H1 (cell line): ENCODE measurements at regions not wholly inside any gene's neighbourhood (a gene's known extent, or its start where the extent isn't known, plus 50 kb on each side); places are given as distances from the start of the nearest gene placed in this dataset.

Experiments used
- CTCF ChIA-PET: fragments of 300-600 bp; sonication (Branson Sonifier 250); formaldehyde crosslinking; loops from one replicate; lab custom pipeline; 2021; ENCODE audit not compliant: partially characterized antibody; lab: Charles Lee
- POLR2A ChIA-PET: fragments of 300-600 bp; sonication (Branson Sonifier 250); formaldehyde crosslinking; loops from one replicate; lab custom pipeline; 2021; ENCODE audit warnings: inconsistent platforms; ENCODE audit not compliant: partially characterized antibody; lab: Charles Lee
- DNase-seq, 2 experiments: peaks; one replicate each; pipeline versions ENCODE4 v3.0.0 to v3.0.0-alpha.2; 2010 to 2022; ENCODE audit warnings: low spot score in 2 of 2, low read depth in 1 of 2, mixed read lengths in 1 of 2
- FAIRE-seq: peaks from 2 replicates; lab custom pipeline; 2011; peaks lifted over from hg19 to GRCh38; lab: Jason Lieb, UNC
- H2AFZ ChIP-seq: 2 replicates; pipeline ENCODE4 v1.8.1; 2012; ENCODE audit warnings: low read length, inconsistent platforms
- H2AK5ac ChIP-seq: 2 replicates; pipeline ENCODE4 v1.6.1; 2013; ENCODE audit warnings: low read depth, low read length
- H2BK120ac ChIP-seq: replicated peaks from 2 replicates; pipeline ENCODE3; 2013; ENCODE audit warnings: low read depth, low read length, inconsistent platforms
- H2BK12ac ChIP-seq: 2 replicates; pipeline ENCODE4 v1.6.1; 2013; ENCODE audit warnings: low read depth, low read length
- H2BK15ac ChIP-seq: 2 replicates; pipeline ENCODE4 v1.6.1; 2013; ENCODE audit warnings: low read length
- H2BK20ac ChIP-seq: 2 replicates; pipeline ENCODE4 v1.6.1; 2013; ENCODE audit warnings: low read length
- H2BK5ac ChIP-seq: 2 replicates; pipeline ENCODE4 v1.6.1; 2013; ENCODE audit warnings: low read depth, low read length
- H3K14ac ChIP-seq: 2 replicates; pipeline ENCODE4 v1.6.1; 2013; ENCODE audit warnings: inconsistent platforms; ENCODE audit not compliant: insufficient read length
- H3K18ac ChIP-seq: 2 replicates; pipeline ENCODE4 v1.6.1; 2013; ENCODE audit warnings: low read length; ENCODE audit errors: extremely low read depth
- H3K23ac ChIP-seq: 2 replicates; pipeline ENCODE4 v1.6.1; 2013; ENCODE audit warnings: inconsistent platforms; ENCODE audit not compliant: insufficient read length
- H3K23me2 ChIP-seq: 2 replicates; pipeline ENCODE4 v1.6.1; 2013; ENCODE audit warnings: low read depth, low read length
- H3K27ac ChIP-seq: 2 replicates; pipeline ENCODE4 v1.6.1; 2011; ENCODE audit warnings: low read depth, low read length, inconsistent platforms
- H3K27me3 ChIP-seq, 4 experiments: replicated peaks in 1 of 4; 1 replicate in 1 of 4; 2 replicates in 3 of 4; pipeline versions ENCODE4 v1.6.1 to v1.8.1; 2011 to 2013; ENCODE audit warnings: low read length in 3 of 4, mild to moderate bottlenecking in 3 of 4, inconsistent platforms in 2 of 4, mixed read lengths in 2 of 4, moderate library complexity in 1 of 4; ENCODE audit not compliant: control insufficient read depth in 3 of 4, insufficient read depth in 3 of 4; ENCODE audit errors: extremely low read depth in 1 of 4
- H3K36me3 ChIP-seq, 4 experiments: 2 replicates each; pipeline versions ENCODE4 v1.6.1 to v1.8.1; 2011 to 2013; ENCODE audit warnings: mild to moderate bottlenecking in 4 of 4, low read length in 3 of 4, moderate library complexity in 2 of 4, control low read depth in 1 of 4, inconsistent platforms in 1 of 4; ENCODE audit not compliant: insufficient read depth in 4 of 4, control insufficient read depth in 2 of 4
- H3K4ac ChIP-seq: replicated peaks from 2 replicates; pipeline ENCODE3; 2013; ENCODE audit warnings: low read length, low read depth, mixed read lengths, inconsistent platforms; ENCODE audit not compliant: insufficient read length
- H3K4me1 ChIP-seq, 4 experiments: replicated peaks in 1 of 4; 1 replicate in 1 of 4; 2 replicates in 3 of 4; pipeline versions ENCODE4 v1.6.1 to v1.8.1; 2011 to 2013; ENCODE audit warnings: low read length in 3 of 4, inconsistent platforms in 2 of 4, mixed read lengths in 1 of 4; ENCODE audit not compliant: insufficient read depth in 4 of 4, control insufficient read depth in 3 of 4
- H3K4me2 ChIP-seq, 2 experiments: 2 replicates each; pipeline versions ENCODE4 v1.6.1 to v1.8.1; 2011 to 2013; ENCODE audit warnings: low read depth in 2 of 2, low read length in 2 of 2, control low read depth in 1 of 2, inconsistent platforms in 1 of 2, mild to moderate bottlenecking in 1 of 2; ENCODE audit not compliant: insufficient read depth in 1 of 2
- H3K4me3 ChIP-seq, 4 experiments: fragments of 200-600, 300-600 bp in 1 of 4; sonication (generic), shearing (Covaris generic), sonication (Bioruptor Twin) in 1 of 4; 2 replicates each; pipeline versions ENCODE4 v1.5.1 to v1.8.1; 2011 to 2016; ENCODE audit warnings: low read length in 4 of 4, low read depth in 3 of 4, control low read depth in 2 of 4, inconsistent platforms in 2 of 4, mild to moderate bottlenecking in 2 of 4, mixed read lengths in 1 of 4, moderate library complexity in 1 of 4; ENCODE audit not compliant: insufficient read depth in 2 of 4; ENCODE audit errors: extremely low read depth in 1 of 4
- H3K56ac ChIP-seq: replicated peaks from 2 replicates; pipeline ENCODE3; 2013; ENCODE audit warnings: low read depth, mild to moderate bottlenecking, mixed read lengths, low read length, inconsistent platforms; ENCODE audit not compliant: insufficient read length
- H3K79me1 ChIP-seq: 2 replicates; pipeline ENCODE4 v1.6.1; 2013; ENCODE audit warnings: low read depth, low read length, control low read depth
- H3K79me2 ChIP-seq, 2 experiments: 2 replicates each; pipeline versions ENCODE4 v1.6.1 to v1.8.1; 2012 to 2013; ENCODE audit warnings: low read length in 2 of 2, mild to moderate bottlenecking in 2 of 2, inconsistent platforms in 1 of 2; ENCODE audit not compliant: insufficient read depth in 2 of 2, control insufficient read depth in 1 of 2
- H3K9ac ChIP-seq, 4 experiments: replicated peaks in 1 of 4; 1 replicate in 1 of 4; 2 replicates in 3 of 4; pipeline versions ENCODE4 v1.6.1 to v1.8.1; 2011 to 2013; ENCODE audit warnings: low read depth in 3 of 4, low read length in 3 of 4, control low read depth in 2 of 4, mild to moderate bottlenecking in 2 of 4, moderate library complexity in 2 of 4, inconsistent platforms in 1 of 4; ENCODE audit errors: extremely low read depth in 1 of 4
- H3K9me3 ChIP-seq, 2 experiments: 2 replicates each; pipeline versions ENCODE4 v1.6.1 to v1.8.1; 2012 to 2013; ENCODE audit warnings: mild to moderate bottlenecking in 2 of 2, moderate library complexity in 2 of 2, control low read depth in 1 of 2, inconsistent platforms in 1 of 2, low read depth in 1 of 2, low read length in 1 of 2, mixed read lengths in 1 of 2; ENCODE audit not compliant: insufficient read depth in 2 of 2
- H4K20me1 ChIP-seq, 2 experiments: replicated peaks in 1 of 2; 2 replicates each; pipeline versions ENCODE3 to v1.8.1; 2011 to 2013; ENCODE audit warnings: inconsistent platforms in 2 of 2, low read length in 2 of 2, mild to moderate bottlenecking in 1 of 2; ENCODE audit not compliant: insufficient read depth in 2 of 2, control insufficient read depth in 1 of 2
- H4K5ac ChIP-seq: 2 replicates; pipeline ENCODE4 v1.6.1; 2013; ENCODE audit warnings: low read length, low read depth, mixed read lengths, inconsistent platforms; ENCODE audit not compliant: insufficient read length
- H4K8ac ChIP-seq: 2 replicates; pipeline ENCODE4 v1.8.0; 2013; ENCODE audit warnings: mild to moderate bottlenecking, moderate library complexity, low read length, inconsistent platforms; ENCODE audit not compliant: insufficient read depth; ENCODE audit errors: extremely low read depth
- H4K91ac ChIP-seq: replicated peaks from 2 replicates; pipeline ENCODE3; 2013; ENCODE audit warnings: low read length, mixed read lengths, inconsistent platforms; ENCODE audit not compliant: insufficient read length
- SP1 ChIP-seq: IDR thresholded peaks from 2 replicates; pipeline ENCODE4 v1.6.1; 2011; ENCODE audit warnings: low read depth, low read length
- SUZ12 ChIP-seq: fragments of 200-600 bp; sonication (generic); IDR thresholded peaks from 2 replicates; pipeline ENCODE4 v1.6.1; 2012; ENCODE audit warnings: mild to moderate bottlenecking, inconsistent platforms, low read length, moderate library complexity, mixed read lengths
- WGBS, 2 experiments: shearing (Covaris generic) in 1 of 2; methylation state at CpG; one replicate each; pipeline versions ENCODE4 v1.1.6 to v1.1.7; 2013 to 2015; ENCODE audit warnings: low lambda C conversion rate in 2 of 2, mixed read lengths in 2 of 2, inconsistent platforms in 1 of 2, low coverage in 1 of 2, missing lambda C conversion rate in 1 of 2; ENCODE audit not compliant: insufficient replicate concordance in 2 of 2, insufficient coverage in 1 of 2, insufficient read length in 1 of 2; ENCODE audit errors: extremely low coverage in 1 of 2, missing lambda C conversion rate in 1 of 2; 5-methylcytosine and 5-hydroxymethylcytosine counted together

- FAIRE-seq: no peak
- Histone ChIP-seq H4K8ac (no peak overlapping the region), H2BK12ac (no peak overlapping the region), H3K36me3 (no peaks in the 10 kb centered on the region), H3K4me2 (peak overlapping the region in 1 of 2 experiments; percentile 11; a peak in 1 of 4 replicates), H4K20me1 (no peaks in the 10 kb centered on the region), H4K91ac (no peak overlapping the region), H3K9me3 (no peaks in the 10 kb centered on the region), H3K4me1 (peaks cover 7 to 16% (median 10%) of the 10 kb centered on the region in 4 experiments; a peak in 6 of 7 replicates), H3K79me1 (no peaks in the 10 kb centered on the region), H2BK20ac (peak overlapping the region; percentile 17; the same call in 1 of the 2 replicates), H3K18ac (no peak overlapping the region), H2AK5ac (no peak overlapping the region), H3K79me2 (no peaks in the 10 kb centered on the region), H2BK120ac (no peak overlapping the region), H2AFZ (no peak overlapping the region; the same call in 1 of the 2 replicates), H3K4ac (no peak overlapping the region), H3K27me3 (no peaks in the 10 kb centered on the region; a peak in 1 of 7 replicates), H3K9ac (no peak overlapping the region), H3K23ac (no peak overlapping the region), H3K56ac (no peak overlapping the region), H3K23me2 (no peaks in the 10 kb centered on the region), H3K4me3 (peak overlapping the region in 1 of 4 experiments; percentile 0; a peak in 1 of 8 replicates), H3K14ac (no peak overlapping the region), H2BK15ac (no peak overlapping the region), H3K27ac (no peak overlapping the region), H4K5ac (no peak overlapping the region), H2BK5ac (no peak overlapping the region)
- WGBS, 2 experiments: 55% methylated on average over 5 of the region's 5 CpGs; no CpG with 5 or more reads in 1 of the 2 experiments
- DNase-seq: no peak
- CTCF ChIA-PET: interaction anchor here (1.1 to 7.6 kb wide), 6 partner anchors 9 to 121 kb away, joined by 3 to 30 read pairs (median 4); no protein-coding TSS in a partner anchor
- TF ChIP-seq SP1 (peak; percentile 67; the same call in 1 of the 2 replicates), SUZ12 (no peak)
- POLR2A ChIA-PET: interaction anchor here (0.6 to 0.7 kb wide), 3 partner anchors 37 to 131 kb away, joined by 3 to 4 read pairs (median 3); no protein-coding TSS in a partner anchor
Measured at GRCh38 chr11:123313262-123313661, 116.8 kb upstream of the GRAMD1B start.
